Small intestine (tissue), 7 donors: ENCODE measurements at regions not wholly inside any gene's neighbourhood (a gene's known extent, or its start where the extent isn't known, plus 50 kb on each side); places are given as distances from the start of the nearest gene placed in this dataset.
A peak's percentile ranks its signal among the peaks of the same experiment; 100 is the strongest.

Experiments
- DNase-seq, 2 donors: peaks; one replicate each; pipeline versions ENCODE4 v3.0.0 to v3.0.0-alpha.2; 2013
- FAIRE-seq: peaks from 2 replicates; lab custom pipeline; 2012; peaks lifted over from hg19 to GRCh38; lab: Jason Lieb, UNC
- H3K27ac ChIP-seq, 3 donors: one replicate each; pipeline ENCODE4 v1.5.1; 2013; ENCODE audit warnings: low read length in 2 of 3, mild to moderate bottlenecking in 2 of 3, control low read depth in 1 of 3, inconsistent platforms in 1 of 3, low read depth in 1 of 3, moderate library complexity in 1 of 3
- H3K27me3 ChIP-seq, 3 donors: one replicate each; pipeline ENCODE4 v1.6.1; 2013; ENCODE audit warnings: low read length in 3 of 3, inconsistent platforms in 1 of 3; ENCODE audit not compliant: control insufficient read depth in 3 of 3, insufficient read depth in 3 of 3
- H3K36me3 ChIP-seq, 3 donors: one replicate each; pipeline ENCODE4 v1.6.1; 2013; ENCODE audit warnings: low read length in 3 of 3, inconsistent platforms in 1 of 3, low read depth in 1 of 3, mild to moderate bottlenecking in 1 of 3, moderate library complexity in 1 of 3; ENCODE audit not compliant: control insufficient read depth in 3 of 3, insufficient read depth in 2 of 3
- H3K4me1 ChIP-seq, 3 donors: one replicate each; pipeline ENCODE4 v1.6.1; 2013; ENCODE audit warnings: low read length in 2 of 3, inconsistent platforms in 1 of 3, low read depth in 1 of 3, mild to moderate bottlenecking in 1 of 3, moderate library complexity in 1 of 3; ENCODE audit not compliant: control insufficient read depth in 3 of 3, insufficient read depth in 2 of 3
- H3K4me3 ChIP-seq, 3 donors: one replicate each; pipeline ENCODE4 v1.5.1; 2013; ENCODE audit warnings: low read length in 3 of 3, control low read depth in 1 of 3, inconsistent platforms in 1 of 3, low read depth in 1 of 3, mild to moderate bottlenecking in 1 of 3, moderate library complexity in 1 of 3
- H3K9me3 ChIP-seq, 2 donors: one replicate each; pipeline ENCODE4 v1.6.1; 2013; ENCODE audit warnings: low read depth in 1 of 2, low read length in 1 of 2; ENCODE audit not compliant: control insufficient read depth in 2 of 2, insufficient read depth in 1 of 2
- WGBS, 3 donors: extraction: QIAGEN DNeasy Blood & Tissue Kit; methylation state at CpG; one replicate each; pipeline ENCODE4 v1.1.7; 2013; 5-methylcytosine and 5-hydroxymethylcytosine counted together
- donor health status: healthy with polysubstance abuse.
- donor health status: control.
- donor health status: control.
- donor health status: Bipolar disorder and iron deficiency.
- donor health status: healthy.

- H3K9me3 ChIP-seq, result peaks cover 0 to 4% of the 10 kb centered on the region in 2 donors
- no peak for DNase-seq
- H3K4me3 ChIP-seq, result no peak overlapping the region
- H3K27me3 ChIP-seq, result no peaks in the 10 kb centered on the region
- WGBS, 3 donors, result 92 to 95% (median 95%) methylated on average over 14 of the region's 14 CpGs
- no peaks in the 10 kb centered on the region for H3K36me3 ChIP-seq
- H3K27ac ChIP-seq, result no peak overlapping the region
- no peak for FAIRE-seq
- H3K4me1 ChIP-seq, result no peaks in the 10 kb centered on the region
Observed at GRCh38 chr2:6496376-6496775, 369.3 kb downstream of the CMPK2 start.

- Histone ChIP-seq H3K27me3 (no peaks in the 10 kb centered on the region), H3K27ac (no peak overlapping the region), H3K9me3 (peaks cover 0 to 3% of the 10 kb centered on the region in 2 donors), H3K4me1 (no peaks in the 10 kb centered on the region), H3K4me3 (no peak overlapping the region), H3K36me3 (no peaks in the 10 kb centered on the region)
- WGBS, 3 donors, result 8 to 61% (median 46%) methylated on average over 1 of the region's 1 CpG
- FAIRE-seq (no peak), DNase-seq (peak in 1 of 2 donors; percentile 58)
Observed at GRCh38 chr2:6497048-6497447, 368.7 kb downstream of the CMPK2 start.

GRCh38 chr2:6498841-6499240 lies 366.9 kb downstream of the CMPK2 start:
- H3K27me3 ChIP-seq, result no peaks in the 10 kb centered on the region
- FAIRE-seq, result no peak
- no peaks in the 10 kb centered on the region for H3K4me1 ChIP-seq
- 90 to 96% (median 93%) methylated on average over 6 of the region's 6 CpGs for WGBS, 3 donors
- H3K9me3 ChIP-seq, result peaks cover 0 to 2% of the 10 kb centered on the region in 2 donors
- no peak overlapping the region for H3K4me3 ChIP-seq
- DNase-seq, result no peak
- no peaks in the 10 kb centered on the region for H3K36me3 ChIP-seq
- H3K27ac ChIP-seq, result no peak overlapping the region

GRCh38 chr2:6499691-6500090 lies 366.0 kb downstream of the CMPK2 start:
- no peak for DNase-seq
- H3K27me3 ChIP-seq, result no peaks in the 10 kb centered on the region
- no peaks in the 10 kb centered on the region for H3K4me1 ChIP-seq
- H3K36me3 ChIP-seq, result no peaks in the 10 kb centered on the region
- FAIRE-seq, result no peak
- H3K27ac ChIP-seq, result no peak overlapping the region
- H3K4me3 ChIP-seq, result no peak overlapping the region
- WGBS, 3 donors, result 31 to 84% (median 69%) methylated on average over 2 of the region's 2 CpGs
- peaks cover 0 to 2% of the 10 kb centered on the region in 2 donors for H3K9me3 ChIP-seq

- no peaks in the 10 kb centered on the region for H3K27me3 ChIP-seq
- FAIRE-seq (no peak), DNase-seq (peak in 1 of 2 donors; percentile 4)
- H3K4me3 ChIP-seq, result no peak overlapping the region
- no peaks in the 10 kb centered on the region for H3K4me1 ChIP-seq
- 65 to 80% (median 74%) methylated on average over 6 of the region's 6 CpGs for WGBS, 3 donors
- no peaks in the 10 kb centered on the region for H3K36me3 ChIP-seq
- H3K9me3 ChIP-seq, result peaks cover 0 to 5% of the 10 kb centered on the region in 2 donors
- H3K27ac ChIP-seq, result no peak overlapping the region
Observed at GRCh38 chr2:6506361-6506794, 359.3 kb downstream of the CMPK2 start.

GRCh38 chr2:6506859-6507258 lies 358.8 kb downstream of the CMPK2 start:
- Histone ChIP-seq H3K27ac (no peak overlapping the region), H3K36me3 (no peaks in the 10 kb centered on the region), H3K4me1 (no peaks in the 10 kb centered on the region), H3K4me3 (no peak overlapping the region), H3K9me3 (peaks cover 0 to 5% of the 10 kb centered on the region in 2 donors), H3K27me3 (no peaks in the 10 kb centered on the region)
- no peak for FAIRE-seq
- peak in 1 of 2 donors; percentile 69 for DNase-seq
- 62 to 71% (median 62%) methylated on average over 6 of the region's 6 CpGs for WGBS, 3 donors

- 76 to 89% (median 88%) methylated on average over 1 of the region's 1 CpG for WGBS, 3 donors
Observed at GRCh38 chr2:6510532-6510931, 355.2 kb downstream of the CMPK2 start.

GRCh38 chr2:6512589-6512988 lies 353.1 kb downstream of the CMPK2 start:
- H3K36me3 ChIP-seq, result no peaks in the 10 kb centered on the region
- no peaks in the 10 kb centered on the region for H3K9me3 ChIP-seq
- no peak overlapping the region for H3K27ac ChIP-seq
- no peaks in the 10 kb centered on the region for H3K4me1 ChIP-seq
- DNase-seq, result no peak
- H3K4me3 ChIP-seq, result no peak overlapping the region
- no peaks in the 10 kb centered on the region for H3K27me3 ChIP-seq
- no peak for FAIRE-seq
- WGBS, 3 donors, result 64 to 84% (median 78%) methylated on average over 2 of the region's 2 CpGs

More at GRCh38 chr2:6510532-6510931, 355.2 kb downstream of the CMPK2 start:
- DNase-seq (no peak), FAIRE-seq (no peak)
- Histone ChIP-seq H3K36me3 (no peaks in the 10 kb centered on the region), H3K27ac (no peak overlapping the region), H3K4me1 (no peaks in the 10 kb centered on the region), H3K27me3 (no peaks in the 10 kb centered on the region), H3K4me3 (no peak overlapping the region), H3K9me3 (peaks cover 0 to 5% of the 10 kb centered on the region in 2 donors)

- FAIRE-seq (no peak), DNase-seq (no peak)
- no peaks in the 10 kb centered on the region for H3K4me1 ChIP-seq
- no peak overlapping the region for H3K27ac ChIP-seq
- peaks cover 0 to 4% of the 10 kb centered on the region in 2 donors for H3K9me3 ChIP-seq
- H3K36me3 ChIP-seq, result no peaks in the 10 kb centered on the region
- H3K27me3 ChIP-seq, result no peaks in the 10 kb centered on the region
- no peak overlapping the region for H3K4me3 ChIP-seq
- WGBS, 3 donors, result 76 to 79% (median 77%) methylated on average over 6 of the region's 6 CpGs
Observed at GRCh38 chr2:6516674-6517073, 349.0 kb downstream of the CMPK2 start.
